H1 (cell line): ENCODE measurements at regions not wholly inside any gene's neighbourhood (a gene's known extent, or its start where the extent isn't known, plus 50 kb on each side); places are given as distances from the start of the nearest gene placed in this dataset.

Experiments
- CTCF ChIA-PET: fragments of 300-600 bp; sonication (Branson Sonifier 250); formaldehyde crosslinking; loops from one replicate; lab custom pipeline; 2021; ENCODE audit not compliant: partially characterized antibody; lab: Charles Lee
- POLR2A ChIA-PET: fragments of 300-600 bp; sonication (Branson Sonifier 250); formaldehyde crosslinking; loops from one replicate; lab custom pipeline; 2021; ENCODE audit warnings: inconsistent platforms; ENCODE audit not compliant: partially characterized antibody; lab: Charles Lee
- DNase-seq, 2 experiments: peaks; one replicate each; pipeline versions ENCODE4 v3.0.0 to v3.0.0-alpha.2; 2010 to 2022; ENCODE audit warnings: low spot score in 2 of 2, low read depth in 1 of 2, mixed read lengths in 1 of 2
- FAIRE-seq: peaks from 2 replicates; lab custom pipeline; 2011; peaks lifted over from hg19 to GRCh38; lab: Jason Lieb, UNC
- H2AFZ ChIP-seq: 2 replicates; pipeline ENCODE4 v1.8.1; 2012; ENCODE audit warnings: low read length, inconsistent platforms
- H2AK5ac ChIP-seq: 2 replicates; pipeline ENCODE4 v1.6.1; 2013; ENCODE audit warnings: low read depth, low read length
- H2BK120ac ChIP-seq: replicated peaks from 2 replicates; pipeline ENCODE3; 2013; ENCODE audit warnings: low read depth, low read length, inconsistent platforms
- H2BK12ac ChIP-seq: 2 replicates; pipeline ENCODE4 v1.6.1; 2013; ENCODE audit warnings: low read depth, low read length
- H2BK15ac ChIP-seq: 2 replicates; pipeline ENCODE4 v1.6.1; 2013; ENCODE audit warnings: low read length
- H2BK20ac ChIP-seq: 2 replicates; pipeline ENCODE4 v1.6.1; 2013; ENCODE audit warnings: low read length
- H2BK5ac ChIP-seq: 2 replicates; pipeline ENCODE4 v1.6.1; 2013; ENCODE audit warnings: low read depth, low read length
- H3K14ac ChIP-seq: 2 replicates; pipeline ENCODE4 v1.6.1; 2013; ENCODE audit warnings: inconsistent platforms; ENCODE audit not compliant: insufficient read length
- H3K18ac ChIP-seq: 2 replicates; pipeline ENCODE4 v1.6.1; 2013; ENCODE audit warnings: low read length; ENCODE audit errors: extremely low read depth
- H3K23ac ChIP-seq: 2 replicates; pipeline ENCODE4 v1.6.1; 2013; ENCODE audit warnings: inconsistent platforms; ENCODE audit not compliant: insufficient read length
- H3K23me2 ChIP-seq: 2 replicates; pipeline ENCODE4 v1.6.1; 2013; ENCODE audit warnings: low read depth, low read length
- H3K27ac ChIP-seq: 2 replicates; pipeline ENCODE4 v1.6.1; 2011; ENCODE audit warnings: low read depth, low read length, inconsistent platforms
- H3K27me3 ChIP-seq, 4 experiments: replicated peaks in 1 of 4; 1 replicate in 1 of 4; 2 replicates in 3 of 4; pipeline versions ENCODE4 v1.6.1 to v1.8.1; 2011 to 2013; ENCODE audit warnings: low read length in 3 of 4, mild to moderate bottlenecking in 3 of 4, inconsistent platforms in 2 of 4, mixed read lengths in 2 of 4, moderate library complexity in 1 of 4; ENCODE audit not compliant: control insufficient read depth in 3 of 4, insufficient read depth in 3 of 4; ENCODE audit errors: extremely low read depth in 1 of 4
- H3K36me3 ChIP-seq, 4 experiments: 2 replicates each; pipeline versions ENCODE4 v1.6.1 to v1.8.1; 2011 to 2013; ENCODE audit warnings: mild to moderate bottlenecking in 4 of 4, low read length in 3 of 4, moderate library complexity in 2 of 4, control low read depth in 1 of 4, inconsistent platforms in 1 of 4; ENCODE audit not compliant: insufficient read depth in 4 of 4, control insufficient read depth in 2 of 4
- H3K4ac ChIP-seq: replicated peaks from 2 replicates; pipeline ENCODE3; 2013; ENCODE audit warnings: low read length, low read depth, mixed read lengths, inconsistent platforms; ENCODE audit not compliant: insufficient read length
- H3K4me1 ChIP-seq, 4 experiments: replicated peaks in 1 of 4; 1 replicate in 1 of 4; 2 replicates in 3 of 4; pipeline versions ENCODE4 v1.6.1 to v1.8.1; 2011 to 2013; ENCODE audit warnings: low read length in 3 of 4, inconsistent platforms in 2 of 4, mixed read lengths in 1 of 4; ENCODE audit not compliant: insufficient read depth in 4 of 4, control insufficient read depth in 3 of 4
- H3K4me2 ChIP-seq, 2 experiments: 2 replicates each; pipeline versions ENCODE4 v1.6.1 to v1.8.1; 2011 to 2013; ENCODE audit warnings: low read depth in 2 of 2, low read length in 2 of 2, control low read depth in 1 of 2, inconsistent platforms in 1 of 2, mild to moderate bottlenecking in 1 of 2; ENCODE audit not compliant: insufficient read depth in 1 of 2
- H3K4me3 ChIP-seq, 4 experiments: fragments of 200-600, 300-600 bp in 1 of 4; sonication (generic), shearing (Covaris generic), sonication (Bioruptor Twin) in 1 of 4; 2 replicates each; pipeline versions ENCODE4 v1.5.1 to v1.8.1; 2011 to 2016; ENCODE audit warnings: low read length in 4 of 4, low read depth in 3 of 4, control low read depth in 2 of 4, inconsistent platforms in 2 of 4, mild to moderate bottlenecking in 2 of 4, mixed read lengths in 1 of 4, moderate library complexity in 1 of 4; ENCODE audit not compliant: insufficient read depth in 2 of 4; ENCODE audit errors: extremely low read depth in 1 of 4
- H3K56ac ChIP-seq: replicated peaks from 2 replicates; pipeline ENCODE3; 2013; ENCODE audit warnings: low read depth, mild to moderate bottlenecking, mixed read lengths, low read length, inconsistent platforms; ENCODE audit not compliant: insufficient read length
- H3K79me1 ChIP-seq: 2 replicates; pipeline ENCODE4 v1.6.1; 2013; ENCODE audit warnings: low read depth, low read length, control low read depth
- H3K79me2 ChIP-seq, 2 experiments: 2 replicates each; pipeline versions ENCODE4 v1.6.1 to v1.8.1; 2012 to 2013; ENCODE audit warnings: low read length in 2 of 2, mild to moderate bottlenecking in 2 of 2, inconsistent platforms in 1 of 2; ENCODE audit not compliant: insufficient read depth in 2 of 2, control insufficient read depth in 1 of 2
- H3K9ac ChIP-seq, 4 experiments: replicated peaks in 1 of 4; 1 replicate in 1 of 4; 2 replicates in 3 of 4; pipeline versions ENCODE4 v1.6.1 to v1.8.1; 2011 to 2013; ENCODE audit warnings: low read depth in 3 of 4, low read length in 3 of 4, control low read depth in 2 of 4, mild to moderate bottlenecking in 2 of 4, moderate library complexity in 2 of 4, inconsistent platforms in 1 of 4; ENCODE audit errors: extremely low read depth in 1 of 4
- H3K9me3 ChIP-seq, 2 experiments: 2 replicates each; pipeline versions ENCODE4 v1.6.1 to v1.8.1; 2012 to 2013; ENCODE audit warnings: mild to moderate bottlenecking in 2 of 2, moderate library complexity in 2 of 2, control low read depth in 1 of 2, inconsistent platforms in 1 of 2, low read depth in 1 of 2, low read length in 1 of 2, mixed read lengths in 1 of 2; ENCODE audit not compliant: insufficient read depth in 2 of 2
- H4K20me1 ChIP-seq, 2 experiments: replicated peaks in 1 of 2; 2 replicates each; pipeline versions ENCODE3 to v1.8.1; 2011 to 2013; ENCODE audit warnings: inconsistent platforms in 2 of 2, low read length in 2 of 2, mild to moderate bottlenecking in 1 of 2; ENCODE audit not compliant: insufficient read depth in 2 of 2, control insufficient read depth in 1 of 2
- H4K5ac ChIP-seq: 2 replicates; pipeline ENCODE4 v1.6.1; 2013; ENCODE audit warnings: low read length, low read depth, mixed read lengths, inconsistent platforms; ENCODE audit not compliant: insufficient read length
- H4K8ac ChIP-seq: 2 replicates; pipeline ENCODE4 v1.8.0; 2013; ENCODE audit warnings: mild to moderate bottlenecking, moderate library complexity, low read length, inconsistent platforms; ENCODE audit not compliant: insufficient read depth; ENCODE audit errors: extremely low read depth
- H4K91ac ChIP-seq: replicated peaks from 2 replicates; pipeline ENCODE3; 2013; ENCODE audit warnings: low read length, mixed read lengths, inconsistent platforms; ENCODE audit not compliant: insufficient read length
- CTBP2 ChIP-seq: IDR thresholded peaks from 2 replicates; pipeline ENCODE4 v1.7.0; 2011; ENCODE audit warnings: borderline replicate concordance, mild to moderate bottlenecking, moderate library complexity, mixed read lengths, low read length; ENCODE audit not compliant: insufficient read depth, insufficient read length
- EP300 ChIP-seq, 2 experiments: IDR thresholded peaks; 1 replicate in 1 of 2; 2 replicates in 1 of 2; pipeline ENCODE4 v1.6.1; 2011 to 2012; ENCODE audit warnings: low read depth in 2 of 2, low read length in 2 of 2, mild to moderate bottlenecking in 2 of 2, borderline replicate concordance in 1 of 2, inconsistent platforms in 1 of 2, moderate library complexity in 1 of 2
- JUND ChIP-seq: IDR thresholded peaks from 2 replicates; pipeline ENCODE4 v1.6.1; 2011; ENCODE audit warnings: mild to moderate bottlenecking, improper control_type of control experiment, low read length
- KDM5A ChIP-seq: fragments of 200-600 bp; IDR thresholded peaks from 2 replicates; pipeline ENCODE4 v1.7.1; 2012; ENCODE audit warnings: mild to moderate bottlenecking, low read length, inconsistent platforms, mixed read lengths
- SIX5 ChIP-seq: IDR thresholded peaks from 2 replicates; pipeline ENCODE4 v1.6.1; 2011; ENCODE audit warnings: mild to moderate bottlenecking, low read depth, low read length
- SP2 ChIP-seq: IDR thresholded peaks from 2 replicates; pipeline ENCODE4 v1.6.1; 2012; ENCODE audit warnings: mild to moderate bottlenecking, low read length, inconsistent platforms
- TEAD4 ChIP-seq: IDR thresholded peaks from 2 replicates; pipeline ENCODE4 v1.6.1; 2012; ENCODE audit warnings: low read depth, low read length, inconsistent platforms, mixed read lengths
- WGBS, 2 experiments: shearing (Covaris generic) in 1 of 2; methylation state at CpG; one replicate each; pipeline versions ENCODE4 v1.1.6 to v1.1.7; 2013 to 2015; ENCODE audit warnings: low lambda C conversion rate in 2 of 2, mixed read lengths in 2 of 2, inconsistent platforms in 1 of 2, low coverage in 1 of 2, missing lambda C conversion rate in 1 of 2; ENCODE audit not compliant: insufficient replicate concordance in 2 of 2, insufficient coverage in 1 of 2, insufficient read length in 1 of 2; ENCODE audit errors: extremely low coverage in 1 of 2, missing lambda C conversion rate in 1 of 2; 5-methylcytosine and 5-hydroxymethylcytosine counted together
- TF ChIP-seq, protein P1 (sequence below), 3 experiments: IDR thresholded peaks; 1 replicate in 2 of 3; 2 replicates in 1 of 3; pipeline versions ENCODE4 v1.5.1 to v1.6.1; 2011; ENCODE audit warnings: low read length in 3 of 3, mild to moderate bottlenecking in 3 of 3, inconsistent platforms in 2 of 3, low read depth in 1 of 3, moderate library complexity in 1 of 3; ENCODE audit not compliant: insufficient read depth in 1 of 3; ENCODE audit errors: control extremely low read depth in 1 of 3
- TF ChIP-seq, protein P2 (sequence below): IDR thresholded peaks from 2 replicates; pipeline ENCODE4 v1.6.1; 2012; ENCODE audit warnings: inconsistent platforms

DNA sequence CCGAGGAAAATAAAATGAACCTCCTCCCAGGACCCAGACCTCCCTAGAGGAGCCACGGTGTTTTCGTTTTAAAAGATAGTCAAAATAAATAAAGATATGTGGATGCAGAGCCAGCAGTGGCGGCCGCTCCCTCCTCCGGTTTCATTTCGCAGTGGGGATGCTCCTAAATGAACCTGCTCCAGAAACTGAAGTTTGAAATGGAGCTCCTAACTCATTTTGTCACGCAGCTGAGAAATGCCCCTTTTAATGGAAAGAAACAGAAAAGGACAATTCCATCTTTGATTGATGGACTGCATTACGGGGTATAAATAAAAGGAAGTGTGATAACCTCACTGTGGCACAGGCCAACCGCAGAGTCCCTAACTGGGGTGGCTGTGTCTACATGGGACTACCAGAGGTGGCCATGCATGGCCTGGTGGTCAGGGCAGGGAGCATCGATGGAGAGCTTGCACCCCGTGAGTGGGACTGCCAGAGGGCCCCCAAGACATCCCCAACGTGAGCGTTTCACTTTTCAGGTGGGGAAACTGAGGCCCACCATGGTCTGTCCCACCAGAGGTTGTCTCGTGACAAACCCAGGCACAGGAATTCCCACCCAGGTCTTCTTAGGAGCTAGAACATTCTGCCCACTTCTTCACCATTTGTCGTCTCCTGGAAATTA lies 426.6 kb downstream of the BRD1 start:
- Histone ChIP-seq H3K56ac (no peak overlapping the region), H3K23me2 (peaks cover 8% of the 10 kb centered on the region; the same call in 1 of the 2 replicates), H2BK15ac (no peak overlapping the region), H2AK5ac (no peak overlapping the region), H2BK120ac (no peak overlapping the region), H3K79me2 (0 out of 4 replicates have a peak, but pooled peaks cover 0 to 3% of the 10 kb centered on the region in 2 experiments), H3K18ac (no peak overlapping the region), H3K79me1 (no peaks in the 10 kb centered on the region), H3K27me3 (no peaks in the 10 kb centered on the region), H2BK12ac (no peak overlapping the region), H3K4me1 (no peaks in the 10 kb centered on the region; a peak in 2 of 7 replicates), H3K27ac (no peak overlapping the region), H2BK5ac (no peak overlapping the region), H4K20me1 (peaks cover 0 to 7% of the 10 kb centered on the region in 2 experiments), H2AFZ (no peak overlapping the region), H3K4me3 (no peak overlapping the region), H3K9ac (no peak overlapping the region), H4K91ac (no peak overlapping the region), H3K4ac (no peak overlapping the region), H3K36me3 (no peaks in the 10 kb centered on the region), H3K4me2 (no peak overlapping the region), H3K9me3 (no peaks in the 10 kb centered on the region; a peak in 1 of 4 replicates), H2BK20ac (no peak overlapping the region), H4K5ac (no peak overlapping the region), H3K23ac (no peak overlapping the region), H3K14ac (no peak overlapping the region), H4K8ac (no peak overlapping the region)
- ChIA-PET POLR2A (no interaction called here), CTCF (interaction anchor here (0.7 to 1.8 kb wide), 3 partner anchors 20 to 227 kb away, joined by 3 to 6 read pairs (median 3); no protein-coding TSS in a partner anchor)
- FAIRE-seq (no peak), DNase-seq (no peak)
- WGBS, 2 experiments: 95% methylated on average over 16 of the region's 16 CpGs; no CpG with 5 or more reads in 1 of the 2 experiments
- TF ChIP-seq CTBP2 (no peak), SP2 (no peak), KDM5A (no peak), EP300 (IDR thresholded peaks at IDR 0.05; ENCODE audit: borderline replicate concordance in 1 of 2, low read depth in 2 of 2, low read length in 2 of 2) (no peak), SIX5 (no peak), TEAD4 (no peak), JUND (no peak)
- TF ChIP-seq, protein P1, sequence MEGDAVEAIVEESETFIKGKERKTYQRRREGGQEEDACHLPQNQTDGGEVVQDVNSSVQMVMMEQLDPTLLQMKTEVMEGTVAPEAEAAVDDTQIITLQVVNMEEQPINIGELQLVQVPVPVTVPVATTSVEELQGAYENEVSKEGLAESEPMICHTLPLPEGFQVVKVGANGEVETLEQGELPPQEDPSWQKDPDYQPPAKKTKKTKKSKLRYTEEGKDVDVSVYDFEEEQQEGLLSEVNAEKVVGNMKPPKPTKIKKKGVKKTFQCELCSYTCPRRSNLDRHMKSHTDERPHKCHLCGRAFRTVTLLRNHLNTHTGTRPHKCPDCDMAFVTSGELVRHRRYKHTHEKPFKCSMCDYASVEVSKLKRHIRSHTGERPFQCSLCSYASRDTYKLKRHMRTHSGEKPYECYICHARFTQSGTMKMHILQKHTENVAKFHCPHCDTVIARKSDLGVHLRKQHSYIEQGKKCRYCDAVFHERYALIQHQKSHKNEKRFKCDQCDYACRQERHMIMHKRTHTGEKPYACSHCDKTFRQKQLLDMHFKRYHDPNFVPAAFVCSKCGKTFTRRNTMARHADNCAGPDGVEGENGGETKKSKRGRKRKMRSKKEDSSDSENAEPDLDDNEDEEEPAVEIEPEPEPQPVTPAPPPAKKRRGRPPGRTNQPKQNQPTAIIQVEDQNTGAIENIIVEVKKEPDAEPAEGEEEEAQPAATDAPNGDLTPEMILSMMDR (IDR thresholded peaks at IDR 0.05; ENCODE audit: control extremely low read depth in 1 of 3, insufficient read depth in 1 of 3, low read depth in 1 of 3, low read length in 3 of 3): no peak
- TF ChIP-seq, protein P2, sequence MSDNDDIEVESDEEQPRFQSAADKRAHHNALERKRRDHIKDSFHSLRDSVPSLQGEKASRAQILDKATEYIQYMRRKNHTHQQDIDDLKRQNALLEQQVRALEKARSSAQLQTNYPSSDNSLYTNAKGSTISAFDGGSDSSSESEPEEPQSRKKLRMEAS: no peak
